ENCODE measurements at regions not wholly inside any gene's neighbourhood (a gene's known extent, or its start where the extent isn't known, plus 50 kb on each side); places are given as distances from the start of the nearest gene placed in this dataset.

DNA sequence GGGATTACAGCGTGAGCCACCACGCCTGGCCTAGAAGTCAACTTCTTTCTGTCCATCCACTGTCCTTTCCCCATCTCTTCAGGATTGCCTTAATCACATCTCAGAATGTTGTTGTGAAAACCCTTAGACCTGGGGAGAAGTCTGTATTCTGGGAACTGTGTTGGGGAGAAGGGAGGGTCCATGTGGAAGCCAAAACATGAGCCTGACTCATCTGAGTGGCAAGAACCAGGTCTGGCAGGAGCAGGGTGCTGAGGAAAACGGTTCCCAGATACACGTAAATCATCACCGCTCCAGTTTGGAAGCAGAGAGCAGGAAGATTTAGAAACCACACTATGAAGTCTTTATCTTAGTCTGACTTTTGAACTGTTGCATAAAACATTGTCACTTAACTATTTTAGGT, 245.6 kb upstream of the RGS6 start:
- TF ChIP-seq, protein P1, sequence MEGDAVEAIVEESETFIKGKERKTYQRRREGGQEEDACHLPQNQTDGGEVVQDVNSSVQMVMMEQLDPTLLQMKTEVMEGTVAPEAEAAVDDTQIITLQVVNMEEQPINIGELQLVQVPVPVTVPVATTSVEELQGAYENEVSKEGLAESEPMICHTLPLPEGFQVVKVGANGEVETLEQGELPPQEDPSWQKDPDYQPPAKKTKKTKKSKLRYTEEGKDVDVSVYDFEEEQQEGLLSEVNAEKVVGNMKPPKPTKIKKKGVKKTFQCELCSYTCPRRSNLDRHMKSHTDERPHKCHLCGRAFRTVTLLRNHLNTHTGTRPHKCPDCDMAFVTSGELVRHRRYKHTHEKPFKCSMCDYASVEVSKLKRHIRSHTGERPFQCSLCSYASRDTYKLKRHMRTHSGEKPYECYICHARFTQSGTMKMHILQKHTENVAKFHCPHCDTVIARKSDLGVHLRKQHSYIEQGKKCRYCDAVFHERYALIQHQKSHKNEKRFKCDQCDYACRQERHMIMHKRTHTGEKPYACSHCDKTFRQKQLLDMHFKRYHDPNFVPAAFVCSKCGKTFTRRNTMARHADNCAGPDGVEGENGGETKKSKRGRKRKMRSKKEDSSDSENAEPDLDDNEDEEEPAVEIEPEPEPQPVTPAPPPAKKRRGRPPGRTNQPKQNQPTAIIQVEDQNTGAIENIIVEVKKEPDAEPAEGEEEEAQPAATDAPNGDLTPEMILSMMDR (IDR thresholded peaks at IDR 0.05; ENCODE audit: low read length, missing control alignments), result no peak
- no peak overlapping the region for H3K4me3 ChIP-seq (replicated peaks; ENCODE audit: low read depth, low read length)
- DNase-seq (ENCODE audit: low read depth), result peak; percentile 77

DNA sequence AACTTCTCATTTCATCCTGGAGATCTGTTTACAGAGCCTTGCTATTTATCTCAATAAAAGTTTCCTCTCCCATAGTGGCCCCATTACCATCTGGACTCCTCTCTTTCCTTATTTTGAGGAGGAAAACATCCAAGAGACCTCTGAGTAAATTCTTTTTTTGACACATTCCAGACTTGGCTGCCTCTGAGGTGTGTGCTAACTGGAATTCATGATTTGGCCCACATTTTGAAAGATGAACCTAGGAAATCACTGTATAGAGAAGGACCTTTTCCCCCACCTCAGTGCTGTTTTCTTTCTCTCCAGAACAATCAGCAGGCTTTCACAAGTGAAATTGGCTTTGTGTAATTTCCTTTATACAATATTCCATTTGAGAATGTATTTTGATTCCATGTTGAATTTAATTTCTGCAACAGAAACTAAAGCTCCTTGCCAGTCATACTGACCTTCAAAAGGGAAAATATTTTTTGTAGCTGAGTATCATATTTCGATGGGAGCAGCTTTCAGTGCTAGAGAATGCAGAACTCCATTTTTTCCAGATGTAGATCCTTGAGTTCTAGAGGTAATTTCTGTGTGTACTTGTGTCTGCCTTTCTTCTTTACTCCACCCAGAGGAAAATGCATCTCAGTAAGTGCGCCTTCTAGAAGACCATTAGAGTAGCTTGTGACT, 244.9 kb upstream of the RGS6 start:
- peak; percentile 49 for DNase-seq (ENCODE audit: low read depth)
- no peak overlapping the region for H3K4me3 ChIP-seq (replicated peaks; ENCODE audit: low read depth, low read length)
- TF ChIP-seq, protein P1 (IDR thresholded peaks at IDR 0.05; ENCODE audit: low read length, missing control alignments), result no peak

GRCh38 chr14:71688576-71688975, 243.7 kb upstream of the RGS6 start:
- TF ChIP-seq, protein P1 (IDR thresholded peaks at IDR 0.05; ENCODE audit: low read length, missing control alignments), result no peak
- DNase-seq (ENCODE audit: low read depth), result peak; percentile 63
- no peak overlapping the region for H3K4me3 ChIP-seq (replicated peaks; ENCODE audit: low read depth, low read length)

- TF ChIP-seq, protein P1 (IDR thresholded peaks at IDR 0.05; ENCODE audit: low read length, missing control alignments), result no peak
- DNase-seq (ENCODE audit: low read depth), result no peak
- no peak overlapping the region for H3K4me3 ChIP-seq (replicated peaks; ENCODE audit: low read depth, low read length)
Observed at GRCh38 chr14:71690478-71690877, 241.8 kb upstream of the RGS6 start.

- DNase-seq (ENCODE audit: low read depth), result peak; percentile 73
- TF ChIP-seq, protein P1 (IDR thresholded peaks at IDR 0.05; ENCODE audit: low read length, missing control alignments), result no peak
- no peak overlapping the region for H3K4me3 ChIP-seq (replicated peaks; ENCODE audit: low read depth, low read length)
Observed at GRCh38 chr14:71692496-71692895, 239.7 kb upstream of the RGS6 start.

GRCh38 chr14:71693381-71693780, 238.8 kb upstream of the RGS6 start:
- DNase-seq (ENCODE audit: low read depth), result peak; percentile 87
- TF ChIP-seq, protein P1 (IDR thresholded peaks at IDR 0.05; ENCODE audit: low read length, missing control alignments), result no peak

More at GRCh38 chr14:71693381-71693780, 238.8 kb upstream of the RGS6 start:
- H3K4me3 ChIP-seq (replicated peaks; ENCODE audit: low read depth, low read length), result no peak overlapping the region

Measured in fibroblast of pulmonary artery (primary cell).